ENCODE measurements at regions not wholly inside any gene's neighbourhood (a gene's known extent, or its start where the extent isn't known, plus 50 kb on each side); places are given as distances from the start of the nearest gene placed in this dataset.

DNA sequence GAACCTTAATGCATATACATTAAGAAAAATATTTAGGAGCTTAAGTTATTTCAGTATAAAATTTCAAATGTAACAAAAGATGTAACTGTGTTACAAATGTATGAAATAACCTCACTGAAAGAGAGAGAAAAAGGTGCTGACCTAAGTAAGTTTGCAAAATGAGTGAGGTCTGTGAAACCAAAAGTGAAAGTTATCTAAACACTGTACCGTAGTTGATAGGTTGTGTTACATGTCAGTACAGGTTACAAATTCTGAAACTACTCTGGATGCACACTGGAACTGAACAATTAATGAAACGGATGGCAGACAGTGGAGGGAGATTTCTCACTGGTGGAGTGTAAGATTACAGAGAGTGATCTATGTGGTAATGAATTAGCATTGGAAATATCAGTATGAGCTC, 420.7 kb downstream of the ZNF385D start:
- Mint-ChIP-seq H3K4me1 (ENCODE audit: unreplicated experiment) (peaks cover 5% of the 10 kb centered on the region), H3K27me3 (ENCODE audit: unreplicated experiment) (no peaks in the 10 kb centered on the region), H3K4me3 (ENCODE audit: unreplicated experiment) (no peak overlapping the region), H3K27ac (ENCODE audit: unreplicated experiment) (no peak overlapping the region), H3K36me3 (ENCODE audit: low read depth, unreplicated experiment) (no peaks in the 10 kb centered on the region), H3K9me3 (ENCODE audit: unreplicated experiment) (no peaks in the 10 kb centered on the region)
- DNase-seq (ENCODE audit: low spot score) = no peak
- TF ChIP-seq, protein P1, sequence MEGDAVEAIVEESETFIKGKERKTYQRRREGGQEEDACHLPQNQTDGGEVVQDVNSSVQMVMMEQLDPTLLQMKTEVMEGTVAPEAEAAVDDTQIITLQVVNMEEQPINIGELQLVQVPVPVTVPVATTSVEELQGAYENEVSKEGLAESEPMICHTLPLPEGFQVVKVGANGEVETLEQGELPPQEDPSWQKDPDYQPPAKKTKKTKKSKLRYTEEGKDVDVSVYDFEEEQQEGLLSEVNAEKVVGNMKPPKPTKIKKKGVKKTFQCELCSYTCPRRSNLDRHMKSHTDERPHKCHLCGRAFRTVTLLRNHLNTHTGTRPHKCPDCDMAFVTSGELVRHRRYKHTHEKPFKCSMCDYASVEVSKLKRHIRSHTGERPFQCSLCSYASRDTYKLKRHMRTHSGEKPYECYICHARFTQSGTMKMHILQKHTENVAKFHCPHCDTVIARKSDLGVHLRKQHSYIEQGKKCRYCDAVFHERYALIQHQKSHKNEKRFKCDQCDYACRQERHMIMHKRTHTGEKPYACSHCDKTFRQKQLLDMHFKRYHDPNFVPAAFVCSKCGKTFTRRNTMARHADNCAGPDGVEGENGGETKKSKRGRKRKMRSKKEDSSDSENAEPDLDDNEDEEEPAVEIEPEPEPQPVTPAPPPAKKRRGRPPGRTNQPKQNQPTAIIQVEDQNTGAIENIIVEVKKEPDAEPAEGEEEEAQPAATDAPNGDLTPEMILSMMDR (IDR thresholded peaks at IDR 0.05; ENCODE audit: unreplicated experiment) = no peak

DNA sequence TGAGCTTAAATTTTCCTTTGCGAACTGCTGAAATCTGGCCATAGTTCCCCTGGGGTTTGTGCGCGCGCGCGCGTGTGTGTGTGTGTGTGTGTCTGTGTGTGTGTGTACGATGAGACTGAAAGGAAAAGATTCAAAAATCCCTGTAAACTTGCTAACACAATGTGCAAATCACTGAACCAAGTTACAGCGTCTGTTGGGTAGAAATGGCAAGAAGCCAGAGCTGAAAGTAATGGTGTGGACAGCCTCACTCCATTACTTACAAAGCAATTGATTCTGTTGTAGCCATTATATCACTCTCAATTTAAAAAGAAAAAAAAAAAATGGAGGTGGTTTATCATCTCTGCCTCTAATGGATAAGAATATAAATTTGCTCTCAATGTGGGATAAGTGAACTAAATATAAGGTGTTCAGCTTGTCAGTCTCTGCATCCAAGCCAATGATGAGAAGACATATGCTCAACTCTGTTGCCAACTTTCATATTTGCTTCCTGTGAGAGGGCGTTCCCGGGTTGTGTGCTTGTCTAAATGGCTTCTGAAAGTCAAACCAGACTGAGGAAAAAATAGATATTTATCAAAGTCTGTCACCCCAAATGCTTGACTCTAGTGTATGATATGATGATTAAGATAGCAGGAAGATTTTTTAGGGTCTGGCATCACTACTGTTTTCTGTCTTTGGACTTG, 422.2 kb downstream of the ZNF385D start:
- H3K27ac Mint-ChIP-seq (ENCODE audit: unreplicated experiment) = no peak overlapping the region

DNA sequence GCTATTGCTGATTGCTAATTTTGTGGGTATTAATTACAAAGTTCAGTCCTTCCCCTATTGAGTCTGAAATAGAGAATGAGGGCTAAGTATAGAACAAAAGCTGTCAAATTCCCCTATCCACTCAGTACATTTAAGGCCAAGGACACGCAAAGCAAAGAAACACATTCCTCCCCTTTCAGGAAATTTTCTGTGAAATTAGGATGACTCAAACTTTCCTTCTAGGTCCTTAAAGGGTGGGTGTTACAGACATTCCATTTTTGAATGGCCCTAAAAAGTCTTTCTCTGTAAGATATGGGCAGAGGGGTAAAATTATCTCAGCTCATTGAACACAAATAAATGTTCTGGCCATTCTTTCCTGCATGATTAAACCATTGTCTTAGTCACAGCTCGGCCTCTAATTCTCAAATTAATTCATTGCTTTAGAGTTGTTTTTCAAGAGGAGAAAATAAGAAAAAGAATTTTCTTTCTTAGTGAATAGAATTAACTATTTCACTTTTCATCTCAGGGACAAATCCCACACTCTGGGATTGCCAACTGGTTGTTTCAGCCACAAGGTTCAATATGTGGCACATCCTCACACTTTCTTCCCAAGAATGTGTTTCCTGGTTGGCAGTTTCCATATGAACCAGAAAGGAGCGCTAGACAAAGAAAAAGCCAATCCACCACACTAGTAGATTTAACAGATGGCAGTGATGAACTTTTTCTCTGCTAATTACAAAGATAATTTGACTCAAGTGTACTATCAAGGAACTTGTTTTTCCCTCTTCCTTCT, 424.1 kb downstream of the ZNF385D start:
- Mint-ChIP-seq H3K4me1 (ENCODE audit: unreplicated experiment) (peaks cover 5% of the 10 kb centered on the region), H3K27ac (ENCODE audit: unreplicated experiment) (no peak overlapping the region), H3K36me3 (ENCODE audit: low read depth, unreplicated experiment) (no peaks in the 10 kb centered on the region), H3K27me3 (ENCODE audit: unreplicated experiment) (no peaks in the 10 kb centered on the region), H3K9me3 (ENCODE audit: unreplicated experiment) (no peaks in the 10 kb centered on the region), H3K4me3 (ENCODE audit: unreplicated experiment) (no peak overlapping the region)
- TF ChIP-seq, protein P1 (IDR thresholded peaks at IDR 0.05; ENCODE audit: unreplicated experiment) = no peak
- no peak for DNase-seq (ENCODE audit: low spot score)

More for the DNA sequence above, 422.2 kb downstream of the ZNF385D start:
- no peaks in the 10 kb centered on the region for H3K27me3 Mint-ChIP-seq (ENCODE audit: unreplicated experiment)
- H3K4me3 Mint-ChIP-seq (ENCODE audit: unreplicated experiment) = no peak overlapping the region
- TF ChIP-seq, protein P1 (IDR thresholded peaks at IDR 0.05; ENCODE audit: unreplicated experiment) = no peak
- H3K4me1 Mint-ChIP-seq (ENCODE audit: unreplicated experiment) = peaks cover 5% of the 10 kb centered on the region
- H3K9me3 Mint-ChIP-seq (ENCODE audit: unreplicated experiment) = no peaks in the 10 kb centered on the region
- DNase-seq (ENCODE audit: low spot score) = no peak
- H3K36me3 Mint-ChIP-seq (ENCODE audit: low read depth, unreplicated experiment) = no peaks in the 10 kb centered on the region

DNA sequence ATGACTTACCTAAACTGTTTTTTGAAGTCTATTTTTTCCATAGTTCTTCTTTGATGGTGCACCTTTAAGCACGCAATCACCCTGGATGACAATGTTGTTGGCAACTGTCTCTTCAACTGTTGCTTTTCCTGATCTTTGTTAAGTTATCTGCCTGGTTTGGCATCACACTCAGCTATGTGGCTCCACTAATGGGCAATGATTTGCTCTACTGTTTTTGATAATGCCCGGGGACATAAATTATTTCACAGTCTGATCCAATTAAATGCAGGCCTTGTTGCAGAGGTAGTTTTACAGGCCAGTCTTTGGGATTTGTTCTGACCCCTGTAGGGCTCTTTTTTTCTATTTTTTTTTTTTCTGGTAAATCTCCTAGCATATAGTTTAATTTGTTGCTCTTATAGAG, 436.3 kb downstream of the ZNF385D start:
- Mint-ChIP-seq H3K4me3 (ENCODE audit: unreplicated experiment) (no peak overlapping the region), H3K9me3 (ENCODE audit: unreplicated experiment) (no peaks in the 10 kb centered on the region), H3K27ac (ENCODE audit: unreplicated experiment) (no peak overlapping the region), H3K36me3 (ENCODE audit: low read depth, unreplicated experiment) (no peaks in the 10 kb centered on the region), H3K4me1 (ENCODE audit: unreplicated experiment) (no peaks in the 10 kb centered on the region), H3K27me3 (ENCODE audit: unreplicated experiment) (no peaks in the 10 kb centered on the region)
- DNase-seq (ENCODE audit: low spot score) = no peak
- TF ChIP-seq, protein P1 (IDR thresholded peaks at IDR 0.05; ENCODE audit: unreplicated experiment) = no peak

DNA sequence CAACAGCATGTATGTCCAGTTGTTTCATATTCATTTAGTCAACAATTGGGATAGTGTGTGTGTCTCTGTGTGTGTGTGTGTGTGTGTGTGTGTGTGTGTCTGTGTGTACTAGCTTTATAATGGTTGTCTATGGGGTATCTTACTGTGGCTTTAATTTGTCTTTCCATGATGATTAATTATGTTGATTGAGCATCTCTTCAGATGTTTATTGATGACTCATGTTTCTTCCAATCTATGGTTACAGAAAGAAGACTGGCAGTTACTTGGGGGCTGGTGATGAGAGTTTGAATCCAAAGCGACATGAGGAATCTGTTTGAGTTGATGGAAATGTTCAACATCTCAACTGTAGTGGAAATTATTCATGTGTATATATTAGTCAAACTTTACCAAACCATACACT, 440.1 kb downstream of the ZNF385D start:
- H3K9me3 Mint-ChIP-seq (ENCODE audit: unreplicated experiment) = no peaks in the 10 kb centered on the region
- DNase-seq (ENCODE audit: low spot score) = no peak
- no peaks in the 10 kb centered on the region for H3K27me3 Mint-ChIP-seq (ENCODE audit: unreplicated experiment)
- H3K27ac Mint-ChIP-seq (ENCODE audit: unreplicated experiment) = no peak overlapping the region
- no peaks in the 10 kb centered on the region for H3K4me1 Mint-ChIP-seq (ENCODE audit: unreplicated experiment)
- no peaks in the 10 kb centered on the region for H3K36me3 Mint-ChIP-seq (ENCODE audit: low read depth, unreplicated experiment)
- no peak overlapping the region for H3K4me3 Mint-ChIP-seq (ENCODE audit: unreplicated experiment)
- TF ChIP-seq, protein P1 (IDR thresholded peaks at IDR 0.05; ENCODE audit: unreplicated experiment) = no peak
